ENCODE measurements at regions not wholly inside any gene's neighbourhood (a gene's known extent, or its start where the extent isn't known, plus 50 kb on each side); places are given as distances from the start of the nearest gene placed in this dataset.
A peak's percentile ranks its signal among the peaks of the same experiment; 100 is the strongest.

GRCh38 chr6:170102582-170103481, 188.0 kb downstream of the DLL1 start:
- Histone ChIP-seq H3K4me1 (ENCODE audit: insufficient read depth, low read length) (no peaks in the 10 kb centered on the region), H3K27ac (ENCODE audit: low read depth, low read length) (no peak overlapping the region), H3K36me3 (ENCODE audit: insufficient read depth, low read length) (no peaks in the 10 kb centered on the region), H3K4me2 (ENCODE audit: insufficient read depth, low read length) (no peak overlapping the region), H3K27me3 (ENCODE audit: insufficient read depth, low read length) (no peaks in the 10 kb centered on the region), H2AFZ (ENCODE audit: low read length) (no peak overlapping the region), H3K79me2 (ENCODE audit: insufficient read depth, low read length) (no peaks in the 10 kb centered on the region), H3K4me3 (ENCODE audit: insufficient read depth, low read length) (no peak overlapping the region), H3K9me3 (ENCODE audit: low read depth, low read length) (no peaks in the 10 kb centered on the region), H4K20me1 (ENCODE audit: insufficient read depth, low read length) (no peaks in the 10 kb centered on the region)
- no peak for TF ChIP-seq CTCF (IDR thresholded peaks at IDR 0.05; ENCODE audit: extremely low read depth, low read depth, low read length)
- peak; percentile 68 for DNase-seq (ENCODE audit: insufficient read length, low spot score, missing footprints)

DNA sequence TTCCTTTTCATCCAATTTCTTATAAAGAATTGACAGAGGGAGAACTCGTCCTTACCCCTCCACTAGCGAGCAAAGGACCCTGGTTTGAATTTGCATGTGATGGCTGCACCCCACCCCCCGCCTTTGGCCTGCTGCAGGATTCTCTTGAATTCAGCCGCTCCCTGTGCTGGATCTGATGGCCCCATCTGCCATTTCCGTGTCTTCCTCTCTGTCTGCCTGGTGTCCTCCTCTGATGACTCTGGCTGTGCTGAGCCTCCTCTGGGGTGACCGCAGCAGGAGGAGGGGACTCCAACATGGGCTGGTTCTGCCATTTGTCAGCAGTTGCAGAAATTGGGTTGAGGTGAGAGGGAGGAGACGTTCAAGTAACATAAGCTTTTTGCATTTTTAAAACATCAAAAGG, 188.8 kb downstream of the DLL1 start:
- Histone ChIP-seq H2AFZ (ENCODE audit: low read length) (no peak overlapping the region), H3K9me3 (ENCODE audit: low read depth, low read length) (no peaks in the 10 kb centered on the region), H3K36me3 (ENCODE audit: insufficient read depth, low read length) (no peaks in the 10 kb centered on the region), H3K4me2 (ENCODE audit: insufficient read depth, low read length) (no peak overlapping the region), H4K20me1 (ENCODE audit: insufficient read depth, low read length) (no peaks in the 10 kb centered on the region), H3K4me1 (ENCODE audit: insufficient read depth, low read length) (no peaks in the 10 kb centered on the region), H3K27ac (ENCODE audit: low read depth, low read length) (no peak overlapping the region), H3K27me3 (ENCODE audit: insufficient read depth, low read length) (no peaks in the 10 kb centered on the region), H3K4me3 (ENCODE audit: insufficient read depth, low read length) (no peak overlapping the region), H3K79me2 (ENCODE audit: insufficient read depth, low read length) (no peaks in the 10 kb centered on the region)
- DNase-seq (ENCODE audit: insufficient read length, low spot score, missing footprints) = peak; percentile 65
- no peak for TF ChIP-seq CTCF (IDR thresholded peaks at IDR 0.05; ENCODE audit: extremely low read depth, low read depth, low read length)

DNA sequence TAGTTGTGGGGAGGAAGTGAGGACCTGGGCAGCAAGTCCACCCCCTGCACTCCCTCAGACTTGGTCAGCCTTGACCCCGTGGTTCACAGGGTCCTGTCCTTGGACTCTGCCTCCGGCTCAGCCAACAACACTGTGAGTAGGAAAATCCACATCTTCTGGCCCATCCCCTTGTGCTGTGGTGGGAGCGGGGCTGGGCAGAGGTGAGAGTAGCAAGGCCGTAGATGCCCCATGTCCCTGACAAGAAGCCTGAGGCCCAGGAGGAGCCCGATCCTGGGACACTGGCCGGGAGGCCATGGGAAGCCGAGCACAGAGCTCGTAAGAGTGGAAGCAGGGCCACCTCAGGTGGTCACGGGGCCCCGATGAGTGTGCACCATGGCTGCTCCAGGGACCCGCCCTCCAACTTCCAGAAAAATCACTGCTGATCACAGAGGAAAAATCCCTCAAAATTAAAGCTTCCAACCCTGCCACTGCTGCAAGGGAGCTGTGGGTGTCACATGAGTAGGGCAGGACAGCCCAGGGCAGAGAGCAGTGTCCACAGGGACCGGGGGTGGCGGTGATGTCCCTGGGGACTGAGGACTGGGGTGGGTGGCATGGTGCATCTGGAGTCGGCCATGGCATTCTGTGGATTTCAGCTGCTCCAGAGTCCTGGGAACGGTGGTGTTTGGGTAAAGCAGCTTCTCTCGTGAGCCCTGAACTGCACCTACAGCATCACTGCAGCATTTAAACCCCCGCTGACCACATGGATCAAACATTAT, 189.4 kb downstream of the DLL1 start:
- TF ChIP-seq CTCF (IDR thresholded peaks at IDR 0.05; ENCODE audit: extremely low read depth, low read depth, low read length) = no peak
- no peaks in the 10 kb centered on the region for H3K27me3 ChIP-seq (ENCODE audit: insufficient read depth, low read length)
- no peak overlapping the region for H2AFZ ChIP-seq (ENCODE audit: low read length)
- H3K79me2 ChIP-seq (ENCODE audit: insufficient read depth, low read length) = no peaks in the 10 kb centered on the region
- no peaks in the 10 kb centered on the region for H3K36me3 ChIP-seq (ENCODE audit: insufficient read depth, low read length)
- no peaks in the 10 kb centered on the region for H3K4me1 ChIP-seq (ENCODE audit: insufficient read depth, low read length)
- no peak overlapping the region for H3K4me3 ChIP-seq (ENCODE audit: insufficient read depth, low read length)
- no peaks in the 10 kb centered on the region for H3K9me3 ChIP-seq (ENCODE audit: low read depth, low read length)
- H3K27ac ChIP-seq (ENCODE audit: low read depth, low read length) = no peak overlapping the region
- no peaks in the 10 kb centered on the region for H4K20me1 ChIP-seq (ENCODE audit: insufficient read depth, low read length)
- H3K4me2 ChIP-seq (ENCODE audit: insufficient read depth, low read length) = no peak overlapping the region
- peak; percentile 70 for DNase-seq (ENCODE audit: insufficient read length, low spot score, missing footprints)

DNA sequence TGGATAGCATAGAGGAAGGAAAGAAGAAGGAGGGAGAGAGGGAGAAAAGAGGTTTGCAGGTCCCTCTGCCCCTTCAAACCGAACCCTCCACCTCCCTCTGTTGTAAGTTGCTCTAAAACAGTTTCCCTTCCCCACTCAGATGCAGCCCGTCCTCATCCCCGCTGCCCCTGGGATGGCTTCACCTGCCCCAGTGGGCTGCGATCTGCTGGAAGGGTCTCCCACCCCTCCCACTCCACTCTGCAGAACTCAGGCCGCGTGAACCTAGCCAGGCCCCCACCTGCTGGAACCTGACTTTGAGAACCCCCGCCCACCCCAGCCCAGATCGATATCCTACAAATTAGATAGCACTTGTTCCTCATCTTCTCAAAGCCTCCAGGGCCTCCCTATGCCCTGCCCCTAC, 190.8 kb downstream of the DLL1 start:
- Histone ChIP-seq H2AFZ (ENCODE audit: low read length) (no peak overlapping the region), H3K9me3 (ENCODE audit: low read depth, low read length) (no peaks in the 10 kb centered on the region), H3K79me2 (ENCODE audit: insufficient read depth, low read length) (no peaks in the 10 kb centered on the region), H4K20me1 (ENCODE audit: insufficient read depth, low read length) (no peaks in the 10 kb centered on the region), H3K4me2 (ENCODE audit: insufficient read depth, low read length) (no peak overlapping the region), H3K27ac (ENCODE audit: low read depth, low read length) (no peak overlapping the region), H3K27me3 (ENCODE audit: insufficient read depth, low read length) (no peaks in the 10 kb centered on the region), H3K4me1 (ENCODE audit: insufficient read depth, low read length) (no peaks in the 10 kb centered on the region), H3K36me3 (ENCODE audit: insufficient read depth, low read length) (no peaks in the 10 kb centered on the region), H3K4me3 (ENCODE audit: insufficient read depth, low read length) (no peak overlapping the region)
- no peak for TF ChIP-seq CTCF (IDR thresholded peaks at IDR 0.05; ENCODE audit: extremely low read depth, low read depth, low read length)
- peak; percentile 68 for DNase-seq (ENCODE audit: insufficient read length, low spot score, missing footprints)

Measured in osteoblast (primary cell).